Ectodermal cell (in vitro differentiated cells): ENCODE measurements at regions not wholly inside any gene's neighbourhood (a gene's known extent, or its start where the extent isn't known, plus 50 kb on each side); places are given as distances from the start of the nearest gene placed in this dataset.

ENCODE experiments used
- H3K27ac ChIP-seq: 2 replicates; pipeline ENCODE4 v1.7.0; 2013; ENCODE audit warnings: mild to moderate bottlenecking, low read depth, low read length; ENCODE audit not compliant: insufficient read depth, poor library complexity, severe bottlenecking
- H3K27me3 ChIP-seq: 2 replicates; pipeline ENCODE4 v1.7.0; 2013; ENCODE audit warnings: mild to moderate bottlenecking, low read length; ENCODE audit not compliant: insufficient read depth, control insufficient read depth, poor library complexity, severe bottlenecking
- H3K36me3 ChIP-seq: one replicate; pipeline ENCODE4 v1.7.0; 2013; ENCODE audit warnings: low read length; ENCODE audit not compliant: control insufficient read depth, insufficient read depth
- H3K4me1 ChIP-seq: one replicate; pipeline ENCODE4 v1.7.0; 2013; ENCODE audit warnings: low read length; ENCODE audit not compliant: control insufficient read depth, insufficient read depth
- H3K4me3 ChIP-seq: 2 replicates; pipeline ENCODE4 v1.7.0; 2013; ENCODE audit warnings: low read depth, low read length, control low read depth; ENCODE audit not compliant: insufficient read depth
- H3K9me3 ChIP-seq: 2 replicates; pipeline ENCODE4 v1.7.0; 2013; ENCODE audit warnings: mild to moderate bottlenecking, low read length, moderate library complexity; ENCODE audit not compliant: control insufficient read depth
- WGBS, 2 experiments: methylation state at CpG; one replicate each; pipeline ENCODE4 v1.1.7; 2013; ENCODE audit warnings: missing lambda C conversion rate in 2 of 2; 5-methylcytosine and 5-hydroxymethylcytosine counted together

- WGBS, 2 experiments: 86% methylated on average over 1 of the region's 1 CpG; no CpG with 5 or more reads in 1 of the 2 experiments
- Histone ChIP-seq H3K27ac (no peak overlapping the region), H3K4me3 (no peak overlapping the region), H3K9me3 (no peaks in the 10 kb centered on the region), H3K27me3 (no peaks in the 10 kb centered on the region), H3K36me3 (no peaks in the 10 kb centered on the region), H3K4me1 (no peaks in the 10 kb centered on the region)
Observed at GRCh38 chrX:4528247-4528646, 814.8 kb upstream of the PRKX start.

- 0 to 64% methylated on average over 1 to 4 of the region's 4 CpGs for WGBS, 2 experiments
- no peak overlapping the region for H3K4me3 ChIP-seq
- no peaks in the 10 kb centered on the region for H3K27me3 ChIP-seq
- no peak overlapping the region for H3K27ac ChIP-seq
- no peaks in the 10 kb centered on the region for H3K9me3 ChIP-seq
- no peaks in the 10 kb centered on the region for H3K4me1 ChIP-seq
- H3K36me3 ChIP-seq: no peaks in the 10 kb centered on the region
Observed at GRCh38 chrX:4485912-4486311, 772.5 kb upstream of the PRKX start.

GRCh38 chrX:4484266-4484665 lies 770.8 kb upstream of the PRKX start:
- H3K36me3 ChIP-seq: no peaks in the 10 kb centered on the region
- 90 to 92% methylated on average over 3 to 5 of the region's 5 CpGs for WGBS, 2 experiments
- H3K27me3 ChIP-seq: no peaks in the 10 kb centered on the region
- H3K4me1 ChIP-seq: no peaks in the 10 kb centered on the region
- no peak overlapping the region for H3K27ac ChIP-seq
- H3K9me3 ChIP-seq: no peaks in the 10 kb centered on the region
- no peak overlapping the region for H3K4me3 ChIP-seq

- H3K36me3 ChIP-seq: no peaks in the 10 kb centered on the region
- H3K27ac ChIP-seq: no peak overlapping the region
- H3K4me1 ChIP-seq: no peaks in the 10 kb centered on the region
- whole genome bisulfite sequencing, 2 experiments: 79 to 92% methylated on average over 4 of the region's 4 CpGs
- H3K27me3 ChIP-seq: no peaks in the 10 kb centered on the region
- no peak overlapping the region for H3K4me3 ChIP-seq
- no peaks in the 10 kb centered on the region for H3K9me3 ChIP-seq
Observed at GRCh38 chrX:4451591-4451990, 738.1 kb upstream of the PRKX start.

GRCh38 chrX:4450177-4450576 lies 736.7 kb upstream of the PRKX start:
- no peaks in the 10 kb centered on the region for H3K4me1 ChIP-seq
- no peaks in the 10 kb centered on the region for H3K36me3 ChIP-seq
- no peak overlapping the region for H3K4me3 ChIP-seq
- no peaks in the 10 kb centered on the region for H3K27me3 ChIP-seq
- H3K9me3 ChIP-seq: no peaks in the 10 kb centered on the region
- WGBS, 2 experiments: 100% methylated on average over 2 of the region's 2 CpGs
- H3K27ac ChIP-seq: no peak overlapping the region

- Histone ChIP-seq H3K27ac (no peak overlapping the region), H3K4me3 (no peak overlapping the region), H3K4me1 (no peaks in the 10 kb centered on the region), H3K36me3 (no peaks in the 10 kb centered on the region), H3K9me3 (no peaks in the 10 kb centered on the region), H3K27me3 (no peaks in the 10 kb centered on the region)
- WGBS, 2 experiments: 39 to 46% methylated on average over 4 of the region's 4 CpGs
Observed at GRCh38 chrX:4435905-4436304, 722.5 kb upstream of the PRKX start.

- no peaks in the 10 kb centered on the region for H3K9me3 ChIP-seq
- H3K36me3 ChIP-seq: no peaks in the 10 kb centered on the region
- H3K27ac ChIP-seq: no peak overlapping the region
- 89 to 100% methylated on average over 1 to 2 of the region's 2 CpGs for WGBS, 2 experiments
- H3K4me3 ChIP-seq: no peak overlapping the region
- no peaks in the 10 kb centered on the region for H3K4me1 ChIP-seq
- H3K27me3 ChIP-seq: no peaks in the 10 kb centered on the region
Observed at GRCh38 chrX:4397471-4397870, 684.0 kb upstream of the PRKX start.

- 27 to 46% methylated on average over 3 of the region's 3 CpGs for WGBS, 2 experiments
- no peaks in the 10 kb centered on the region for H3K36me3 ChIP-seq
- no peak overlapping the region for H3K4me3 ChIP-seq
- H3K27ac ChIP-seq: no peak overlapping the region
- H3K27me3 ChIP-seq: no peaks in the 10 kb centered on the region
- no peaks in the 10 kb centered on the region for H3K4me1 ChIP-seq
- H3K9me3 ChIP-seq: no peaks in the 10 kb centered on the region
Observed at GRCh38 chrX:4382273-4382672, 668.8 kb upstream of the PRKX start.

- Histone ChIP-seq H3K4me3 (no peak overlapping the region), H3K36me3 (no peaks in the 10 kb centered on the region), H3K27ac (no peak overlapping the region), H3K4me1 (no peaks in the 10 kb centered on the region), H3K9me3 (no peaks in the 10 kb centered on the region), H3K27me3 (no peaks in the 10 kb centered on the region)
Observed at GRCh38 chrX:4380710-4381109, 667.3 kb upstream of the PRKX start.

- Histone ChIP-seq H3K4me3 (no peak overlapping the region), H3K27me3 (no peaks in the 10 kb centered on the region), H3K9me3 (no peaks in the 10 kb centered on the region), H3K4me1 (no peaks in the 10 kb centered on the region), H3K27ac (no peak overlapping the region), H3K36me3 (no peaks in the 10 kb centered on the region)
- WGBS, 2 experiments: 92 to 95% methylated on average over 1 of the region's 1 CpG
Observed at GRCh38 chrX:4379071-4379470, 665.6 kb upstream of the PRKX start.

- no peaks in the 10 kb centered on the region for H3K36me3 ChIP-seq
- no peaks in the 10 kb centered on the region for H3K27me3 ChIP-seq
- 92 to 95% methylated on average over 8 of the region's 8 CpGs for WGBS, 2 experiments
- H3K4me3 ChIP-seq: no peak overlapping the region
- no peaks in the 10 kb centered on the region for H3K9me3 ChIP-seq
- H3K4me1 ChIP-seq: no peaks in the 10 kb centered on the region
- no peak overlapping the region for H3K27ac ChIP-seq
Observed at GRCh38 chrX:4373791-4374190, 660.3 kb upstream of the PRKX start.
